ENCODE measurements at regions not wholly inside any gene's neighbourhood (a gene's known extent, or its start where the extent isn't known, plus 50 kb on each side); places are given as distances from the start of the nearest gene placed in this dataset.

- H3K27ac ChIP-seq: peak overlapping the region; percentile 70
- no peak overlapping the region for H3K4me3 ChIP-seq (ENCODE audit: low read depth, low read length)
- H3K36me3 ChIP-seq (replicated peaks): no peaks in the 10 kb centered on the region
- in situ Hi-C loops (cut with HindIII; ENCODE audit: low pct_ligation_motif_present, low sequenced_read_pairs): no loop called here
- TF ChIP-seq, protein P1, sequence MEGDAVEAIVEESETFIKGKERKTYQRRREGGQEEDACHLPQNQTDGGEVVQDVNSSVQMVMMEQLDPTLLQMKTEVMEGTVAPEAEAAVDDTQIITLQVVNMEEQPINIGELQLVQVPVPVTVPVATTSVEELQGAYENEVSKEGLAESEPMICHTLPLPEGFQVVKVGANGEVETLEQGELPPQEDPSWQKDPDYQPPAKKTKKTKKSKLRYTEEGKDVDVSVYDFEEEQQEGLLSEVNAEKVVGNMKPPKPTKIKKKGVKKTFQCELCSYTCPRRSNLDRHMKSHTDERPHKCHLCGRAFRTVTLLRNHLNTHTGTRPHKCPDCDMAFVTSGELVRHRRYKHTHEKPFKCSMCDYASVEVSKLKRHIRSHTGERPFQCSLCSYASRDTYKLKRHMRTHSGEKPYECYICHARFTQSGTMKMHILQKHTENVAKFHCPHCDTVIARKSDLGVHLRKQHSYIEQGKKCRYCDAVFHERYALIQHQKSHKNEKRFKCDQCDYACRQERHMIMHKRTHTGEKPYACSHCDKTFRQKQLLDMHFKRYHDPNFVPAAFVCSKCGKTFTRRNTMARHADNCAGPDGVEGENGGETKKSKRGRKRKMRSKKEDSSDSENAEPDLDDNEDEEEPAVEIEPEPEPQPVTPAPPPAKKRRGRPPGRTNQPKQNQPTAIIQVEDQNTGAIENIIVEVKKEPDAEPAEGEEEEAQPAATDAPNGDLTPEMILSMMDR (IDR thresholded peaks at IDR 0.05; ENCODE audit: low read depth, low read length, missing control alignments): no peak
- H3K27me3 ChIP-seq (replicated peaks): no peaks in the 10 kb centered on the region
- peak; percentile 84 for DNase-seq
Observed at GRCh38 chr13:31965361-31966066, 66.1 kb upstream of the FRY start.

DNA sequence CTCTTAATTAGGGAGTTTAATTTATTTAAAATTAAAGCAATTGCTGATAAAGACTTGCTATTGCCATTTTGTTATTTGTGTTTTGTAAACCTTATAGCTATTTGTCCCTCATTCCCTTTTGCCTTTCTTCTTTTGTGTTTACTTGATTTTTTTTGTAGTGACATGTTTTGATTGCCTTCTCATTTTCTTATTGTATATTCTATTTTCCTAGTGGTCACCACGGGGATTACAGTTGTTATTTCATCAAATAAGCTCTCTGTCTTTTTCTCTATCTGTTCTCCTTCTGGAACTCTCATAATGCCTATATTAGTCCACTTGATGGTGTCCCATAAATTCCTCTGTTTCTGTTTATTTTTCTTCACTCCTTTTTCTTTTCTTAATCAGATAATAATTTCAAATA is 64.4 kb upstream of the FRY start:
- Histone ChIP-seq H3K36me3 (replicated peaks) (no peaks in the 10 kb centered on the region), H3K27ac (no peak overlapping the region), H3K4me3 (ENCODE audit: low read depth, low read length) (no peak overlapping the region), H3K27me3 (replicated peaks) (no peaks in the 10 kb centered on the region)
- TF ChIP-seq, protein P1 (IDR thresholded peaks at IDR 0.05; ENCODE audit: low read depth, low read length, missing control alignments): no peak
- in situ Hi-C loops (cut with HindIII; ENCODE audit: low pct_ligation_motif_present, low sequenced_read_pairs): no loop called here
- no peak for DNase-seq

- in situ Hi-C loops (cut with HindIII; ENCODE audit: low pct_ligation_motif_present, low sequenced_read_pairs): no loop called here
- no peaks in the 10 kb centered on the region for H3K27me3 ChIP-seq (replicated peaks)
- H3K36me3 ChIP-seq (replicated peaks): no peaks in the 10 kb centered on the region
- DNase-seq: peak; percentile 60
- no peak overlapping the region for H3K27ac ChIP-seq
- no peak overlapping the region for H3K4me3 ChIP-seq (ENCODE audit: low read depth, low read length)
- TF ChIP-seq, protein P1 (IDR thresholded peaks at IDR 0.05; ENCODE audit: low read depth, low read length, missing control alignments): no peak
Observed at GRCh38 chr13:31968473-31968872, 63.1 kb upstream of the FRY start.

GRCh38 chr13:31970231-31970930 is 61.2 kb upstream of the FRY start:
- TF ChIP-seq, protein P1 (IDR thresholded peaks at IDR 0.05; ENCODE audit: low read depth, low read length, missing control alignments): no peak
- Histone ChIP-seq H3K27ac (peak overlapping the region; percentile 84), H3K36me3 (replicated peaks) (no peaks in the 10 kb centered on the region), H3K4me3 (ENCODE audit: low read depth, low read length) (no peak overlapping the region), H3K27me3 (replicated peaks) (no peaks in the 10 kb centered on the region)
- peak; percentile 88 for DNase-seq
- in situ Hi-C loops (cut with HindIII; ENCODE audit: low pct_ligation_motif_present, low sequenced_read_pairs): no loop called here

- in situ Hi-C loops (cut with HindIII; ENCODE audit: low pct_ligation_motif_present, low sequenced_read_pairs): no loop called here
Observed at GRCh38 chr13:31972453-31972852, 59.1 kb upstream of the FRY start.

More at GRCh38 chr13:31972453-31972852, 59.1 kb upstream of the FRY start:
- TF ChIP-seq, protein P1 (IDR thresholded peaks at IDR 0.05; ENCODE audit: low read depth, low read length, missing control alignments): no peak
- Histone ChIP-seq H3K36me3 (replicated peaks) (no peaks in the 10 kb centered on the region), H3K4me3 (ENCODE audit: low read depth, low read length) (no peak overlapping the region), H3K27ac (no peak overlapping the region), H3K27me3 (replicated peaks) (no peaks in the 10 kb centered on the region)
- no peak for DNase-seq
